GM06990 (cell line): ENCODE measurements at regions not wholly inside any gene's neighbourhood (a gene's known extent, or its start where the extent isn't known, plus 50 kb on each side); places are given as distances from the start of the nearest gene placed in this dataset.

Experiments
- DNase-seq: peaks from one replicate; pipeline ENCODE4 v3.0.0-alpha.2; 2011; ENCODE audit not compliant: insufficient read length; ENCODE audit errors: extremely low read depth
- H3K27me3 ChIP-seq: replicated peaks from 2 replicates; pipeline ENCODE4 v1.6.0; 2011; ENCODE audit warnings: low read length; ENCODE audit not compliant: control insufficient read depth, insufficient read depth
- H3K36me3 ChIP-seq: 2 replicates; pipeline ENCODE4 v1.5.1; 2011; ENCODE audit warnings: low read length; ENCODE audit not compliant: control insufficient read depth, insufficient read depth
- H3K4me3 ChIP-seq: replicated peaks from 2 replicates; pipeline ENCODE4 v1.5.1; 2011; ENCODE audit warnings: low read depth, mild to moderate bottlenecking, control low read depth, low read length
- CTCF ChIP-seq: IDR thresholded peaks from 2 replicates; pipeline ENCODE4 v1.5.1; 2011; ENCODE audit warnings: low read length, control low read depth, mild to moderate bottlenecking, inconsistent platforms; ENCODE audit not compliant: insufficient read depth, poor library complexity, severe bottlenecking

GRCh38 chr18:59752666-59753065 lies 55.4 kb upstream of the CCBE1 start:
- no peaks in the 10 kb centered on the region for H3K27me3 ChIP-seq
- H3K36me3 ChIP-seq: no peaks in the 10 kb centered on the region
- DNase-seq: no peak
- H3K4me3 ChIP-seq: no peak overlapping the region
- TF ChIP-seq CTCF: no peak

GRCh38 chr18:59751186-59751585 lies 54.0 kb upstream of the CCBE1 start:
- no peaks in the 10 kb centered on the region for H3K36me3 ChIP-seq
- H3K4me3 ChIP-seq: no peak overlapping the region
- no peaks in the 10 kb centered on the region for H3K27me3 ChIP-seq
- DNase-seq: no peak
- no peak for TF ChIP-seq CTCF

- Histone ChIP-seq H3K4me3 (no peak overlapping the region), H3K27me3 (no peaks in the 10 kb centered on the region; the same call in 1 of the 2 replicates), H3K36me3 (no peaks in the 10 kb centered on the region)
- DNase-seq: no peak
- TF ChIP-seq CTCF: no peak
Measured at GRCh38 chr18:59748628-59749360, 51.6 kb upstream of the CCBE1 start.
